Fibroblast of skin of scalp (primary cell): ENCODE measurements at regions not wholly inside any gene's neighbourhood (a gene's known extent, or its start where the extent isn't known, plus 50 kb on each side); places are given as distances from the start of the nearest gene placed in this dataset.

Experiments
- DNase-seq: peaks from one replicate; pipeline ENCODE4 v3.0.0-alpha.2; 2013

- no peak for DNase-seq
Measured at GRCh38 chr11:71356280-71356876, 91.8 kb downstream of the DHCR7 start.

- peak; percentile 39 for DNase-seq
Measured at GRCh38 chr11:71355281-71355680, 92.9 kb downstream of the DHCR7 start.

GRCh38 chr11:71354394-71355105 is 93.6 kb downstream of the DHCR7 start:
- no peak for DNase-seq

- no peak for DNase-seq
Measured at GRCh38 chr11:71352748-71353147, 95.4 kb downstream of the DHCR7 start.

- DNase-seq = no peak
Measured at GRCh38 chr11:71352226-71352625, 96.0 kb downstream of the DHCR7 start.

GRCh38 chr11:71349627-71350026 is 97.2 kb upstream of the SHANK2 start:
- DNase-seq = no peak

- no peak for DNase-seq
Measured at GRCh38 chr11:71343828-71344400, 91.5 kb upstream of the SHANK2 start.

- DNase-seq = peak; percentile 27
Measured at GRCh38 chr11:71342951-71343827, 90.8 kb upstream of the SHANK2 start.

GRCh38 chr11:71342116-71342515 is 89.7 kb upstream of the SHANK2 start:
- DNase-seq = no peak

GRCh38 chr11:71341596-71341995 is 89.2 kb upstream of the SHANK2 start:
- DNase-seq = no peak

GRCh38 chr11:71341173-71341572 is 88.8 kb upstream of the SHANK2 start:
- no peak for DNase-seq

- no peak for DNase-seq
Measured at GRCh38 chr11:71340086-71340606, 87.8 kb upstream of the SHANK2 start.

GRCh38 chr11:71339396-71339881 is 87.1 kb upstream of the SHANK2 start:
- DNase-seq = no peak

- DNase-seq = no peak
Measured at GRCh38 chr11:71338801-71339395, 86.5 kb upstream of the SHANK2 start.

GRCh38 chr11:71336996-71337754 is 84.8 kb upstream of the SHANK2 start:
- DNase-seq = no peak

GRCh38 chr11:71336176-71336995 is 84.0 kb upstream of the SHANK2 start:
- DNase-seq = no peak

- DNase-seq = no peak
Measured at GRCh38 chr11:71335371-71335770, 83.0 kb upstream of the SHANK2 start.

- no peak for DNase-seq
Measured at GRCh38 chr11:71334191-71334590, 81.8 kb upstream of the SHANK2 start.

- DNase-seq = no peak
Measured at GRCh38 chr11:71333473-71333872, 81.1 kb upstream of the SHANK2 start.

GRCh38 chr11:71332447-71332846 is 80.1 kb upstream of the SHANK2 start:
- DNase-seq = no peak

- no peak for DNase-seq
Measured at GRCh38 chr11:71332046-71332445, 79.7 kb upstream of the SHANK2 start.
